Spinal cord (tissue), 1 donor: ENCODE measurements at regions not wholly inside any gene's neighbourhood (a gene's known extent, or its start where the extent isn't known, plus 50 kb on each side); places are given as distances from the start of the nearest gene placed in this dataset. TPM values are rescaled to one million over a fixed set of nuclear protein-coding genes. Genes with fewer than 3 reads are reported as not detected.

Source experiments
- small RNA-seq: library from RNA; depleted of rRNA; stranded (forward); fragments of <200 nt; gene quantifications from one replicate; pipeline ENCODE3, GENCODE V24; 2014; ENCODE audit warnings: low replicate concordance

Small RNA genes lying in the stretch of these regions (small RNA-seq; reads per million reads assigned to genes)
- gene AL078601.1 (not detected), gene RF00019 (not detected)
